H1 (cell line): ENCODE measurements at regions not wholly inside any gene's neighbourhood (a gene's known extent, or its start where the extent isn't known, plus 50 kb on each side); places are given as distances from the start of the nearest gene placed in this dataset.

Source experiments
- CTCF ChIA-PET: fragments of 300-600 bp; sonication (Branson Sonifier 250); formaldehyde crosslinking; loops from one replicate; lab custom pipeline; 2021; ENCODE audit not compliant: partially characterized antibody; lab: Charles Lee
- POLR2A ChIA-PET: fragments of 300-600 bp; sonication (Branson Sonifier 250); formaldehyde crosslinking; loops from one replicate; lab custom pipeline; 2021; ENCODE audit warnings: inconsistent platforms; ENCODE audit not compliant: partially characterized antibody; lab: Charles Lee
- DNase-seq, 2 experiments: peaks; one replicate each; pipeline versions ENCODE4 v3.0.0 to v3.0.0-alpha.2; 2010 to 2022; ENCODE audit warnings: low spot score in 2 of 2, low read depth in 1 of 2, mixed read lengths in 1 of 2
- FAIRE-seq: peaks from 2 replicates; lab custom pipeline; 2011; peaks lifted over from hg19 to GRCh38; lab: Jason Lieb, UNC
- H2AFZ ChIP-seq: 2 replicates; pipeline ENCODE4 v1.8.1; 2012; ENCODE audit warnings: low read length, inconsistent platforms
- H2AK5ac ChIP-seq: 2 replicates; pipeline ENCODE4 v1.6.1; 2013; ENCODE audit warnings: low read depth, low read length
- H2BK120ac ChIP-seq: replicated peaks from 2 replicates; pipeline ENCODE3; 2013; ENCODE audit warnings: low read depth, low read length, inconsistent platforms
- H2BK12ac ChIP-seq: 2 replicates; pipeline ENCODE4 v1.6.1; 2013; ENCODE audit warnings: low read depth, low read length
- H2BK15ac ChIP-seq: 2 replicates; pipeline ENCODE4 v1.6.1; 2013; ENCODE audit warnings: low read length
- H2BK20ac ChIP-seq: 2 replicates; pipeline ENCODE4 v1.6.1; 2013; ENCODE audit warnings: low read length
- H2BK5ac ChIP-seq: 2 replicates; pipeline ENCODE4 v1.6.1; 2013; ENCODE audit warnings: low read depth, low read length
- H3K14ac ChIP-seq: 2 replicates; pipeline ENCODE4 v1.6.1; 2013; ENCODE audit warnings: inconsistent platforms; ENCODE audit not compliant: insufficient read length
- H3K18ac ChIP-seq: 2 replicates; pipeline ENCODE4 v1.6.1; 2013; ENCODE audit warnings: low read length; ENCODE audit errors: extremely low read depth
- H3K23ac ChIP-seq: 2 replicates; pipeline ENCODE4 v1.6.1; 2013; ENCODE audit warnings: inconsistent platforms; ENCODE audit not compliant: insufficient read length
- H3K23me2 ChIP-seq: 2 replicates; pipeline ENCODE4 v1.6.1; 2013; ENCODE audit warnings: low read depth, low read length
- H3K27ac ChIP-seq: 2 replicates; pipeline ENCODE4 v1.6.1; 2011; ENCODE audit warnings: low read depth, low read length, inconsistent platforms
- H3K27me3 ChIP-seq, 4 experiments: replicated peaks in 1 of 4; 1 replicate in 1 of 4; 2 replicates in 3 of 4; pipeline versions ENCODE4 v1.6.1 to v1.8.1; 2011 to 2013; ENCODE audit warnings: low read length in 3 of 4, mild to moderate bottlenecking in 3 of 4, inconsistent platforms in 2 of 4, mixed read lengths in 2 of 4, moderate library complexity in 1 of 4; ENCODE audit not compliant: control insufficient read depth in 3 of 4, insufficient read depth in 3 of 4; ENCODE audit errors: extremely low read depth in 1 of 4
- H3K36me3 ChIP-seq, 4 experiments: 2 replicates each; pipeline versions ENCODE4 v1.6.1 to v1.8.1; 2011 to 2013; ENCODE audit warnings: mild to moderate bottlenecking in 4 of 4, low read length in 3 of 4, moderate library complexity in 2 of 4, control low read depth in 1 of 4, inconsistent platforms in 1 of 4; ENCODE audit not compliant: insufficient read depth in 4 of 4, control insufficient read depth in 2 of 4
- H3K4ac ChIP-seq: replicated peaks from 2 replicates; pipeline ENCODE3; 2013; ENCODE audit warnings: low read length, low read depth, mixed read lengths, inconsistent platforms; ENCODE audit not compliant: insufficient read length
- H3K4me1 ChIP-seq, 4 experiments: replicated peaks in 1 of 4; 1 replicate in 1 of 4; 2 replicates in 3 of 4; pipeline versions ENCODE4 v1.6.1 to v1.8.1; 2011 to 2013; ENCODE audit warnings: low read length in 3 of 4, inconsistent platforms in 2 of 4, mixed read lengths in 1 of 4; ENCODE audit not compliant: insufficient read depth in 4 of 4, control insufficient read depth in 3 of 4
- H3K4me2 ChIP-seq, 2 experiments: 2 replicates each; pipeline versions ENCODE4 v1.6.1 to v1.8.1; 2011 to 2013; ENCODE audit warnings: low read depth in 2 of 2, low read length in 2 of 2, control low read depth in 1 of 2, inconsistent platforms in 1 of 2, mild to moderate bottlenecking in 1 of 2; ENCODE audit not compliant: insufficient read depth in 1 of 2
- H3K4me3 ChIP-seq, 4 experiments: fragments of 200-600, 300-600 bp in 1 of 4; sonication (generic), shearing (Covaris generic), sonication (Bioruptor Twin) in 1 of 4; 2 replicates each; pipeline versions ENCODE4 v1.5.1 to v1.8.1; 2011 to 2016; ENCODE audit warnings: low read length in 4 of 4, low read depth in 3 of 4, control low read depth in 2 of 4, inconsistent platforms in 2 of 4, mild to moderate bottlenecking in 2 of 4, mixed read lengths in 1 of 4, moderate library complexity in 1 of 4; ENCODE audit not compliant: insufficient read depth in 2 of 4; ENCODE audit errors: extremely low read depth in 1 of 4
- H3K56ac ChIP-seq: replicated peaks from 2 replicates; pipeline ENCODE3; 2013; ENCODE audit warnings: low read depth, mild to moderate bottlenecking, mixed read lengths, low read length, inconsistent platforms; ENCODE audit not compliant: insufficient read length
- H3K79me1 ChIP-seq: 2 replicates; pipeline ENCODE4 v1.6.1; 2013; ENCODE audit warnings: low read depth, low read length, control low read depth
- H3K79me2 ChIP-seq, 2 experiments: 2 replicates each; pipeline versions ENCODE4 v1.6.1 to v1.8.1; 2012 to 2013; ENCODE audit warnings: low read length in 2 of 2, mild to moderate bottlenecking in 2 of 2, inconsistent platforms in 1 of 2; ENCODE audit not compliant: insufficient read depth in 2 of 2, control insufficient read depth in 1 of 2
- H3K9ac ChIP-seq, 4 experiments: replicated peaks in 1 of 4; 1 replicate in 1 of 4; 2 replicates in 3 of 4; pipeline versions ENCODE4 v1.6.1 to v1.8.1; 2011 to 2013; ENCODE audit warnings: low read depth in 3 of 4, low read length in 3 of 4, control low read depth in 2 of 4, mild to moderate bottlenecking in 2 of 4, moderate library complexity in 2 of 4, inconsistent platforms in 1 of 4; ENCODE audit errors: extremely low read depth in 1 of 4
- H3K9me3 ChIP-seq, 2 experiments: 2 replicates each; pipeline versions ENCODE4 v1.6.1 to v1.8.1; 2012 to 2013; ENCODE audit warnings: mild to moderate bottlenecking in 2 of 2, moderate library complexity in 2 of 2, control low read depth in 1 of 2, inconsistent platforms in 1 of 2, low read depth in 1 of 2, low read length in 1 of 2, mixed read lengths in 1 of 2; ENCODE audit not compliant: insufficient read depth in 2 of 2
- H4K20me1 ChIP-seq, 2 experiments: replicated peaks in 1 of 2; 2 replicates each; pipeline versions ENCODE3 to v1.8.1; 2011 to 2013; ENCODE audit warnings: inconsistent platforms in 2 of 2, low read length in 2 of 2, mild to moderate bottlenecking in 1 of 2; ENCODE audit not compliant: insufficient read depth in 2 of 2, control insufficient read depth in 1 of 2
- H4K5ac ChIP-seq: 2 replicates; pipeline ENCODE4 v1.6.1; 2013; ENCODE audit warnings: low read length, low read depth, mixed read lengths, inconsistent platforms; ENCODE audit not compliant: insufficient read length
- H4K8ac ChIP-seq: 2 replicates; pipeline ENCODE4 v1.8.0; 2013; ENCODE audit warnings: mild to moderate bottlenecking, moderate library complexity, low read length, inconsistent platforms; ENCODE audit not compliant: insufficient read depth; ENCODE audit errors: extremely low read depth
- H4K91ac ChIP-seq: replicated peaks from 2 replicates; pipeline ENCODE3; 2013; ENCODE audit warnings: low read length, mixed read lengths, inconsistent platforms; ENCODE audit not compliant: insufficient read length
- BACH1 ChIP-seq: IDR thresholded peaks from 2 replicates; pipeline ENCODE4 v1.6.1; 2012; ENCODE audit warnings: low read length, improper control_type of control experiment
- BCL11A ChIP-seq, 2 experiments: IDR thresholded peaks; one replicate each; pipeline ENCODE4 v1.6.1; 2011; ENCODE audit warnings: low read depth in 2 of 2, low read length in 2 of 2, mild to moderate bottlenecking in 2 of 2
- EP300 ChIP-seq, 2 experiments: IDR thresholded peaks; 1 replicate in 1 of 2; 2 replicates in 1 of 2; pipeline ENCODE4 v1.6.1; 2011 to 2012; ENCODE audit warnings: low read depth in 2 of 2, low read length in 2 of 2, mild to moderate bottlenecking in 2 of 2, borderline replicate concordance in 1 of 2, inconsistent platforms in 1 of 2, moderate library complexity in 1 of 2
- FOSL1 ChIP-seq: IDR thresholded peaks from 2 replicates; pipeline ENCODE4 v1.6.1; 2011; ENCODE audit warnings: mild to moderate bottlenecking, low read depth, low read length, moderate library complexity; ENCODE audit not compliant: insufficient read depth
- MAFK ChIP-seq: IDR thresholded peaks from 2 replicates; pipeline ENCODE4 v1.6.1; 2012; ENCODE audit warnings: low read depth, mild to moderate bottlenecking, improper control_type of control experiment, low read length
- NANOG ChIP-seq: IDR thresholded peaks from 2 replicates; pipeline ENCODE4 v1.6.1; 2011; ENCODE audit warnings: low read length, low read depth, mild to moderate bottlenecking, inconsistent platforms; ENCODE audit not compliant: insufficient read depth, poor library complexity, severe bottlenecking
- PHF8 ChIP-seq: fragments of 200-600 bp; sonication (generic); conservative IDR thresholded peaks from 2 replicates; pipeline ENCODE4 v1.7.1; 2012; ENCODE audit warnings: low read depth, mild to moderate bottlenecking, inconsistent platforms, low read length, moderate library complexity
- POLR2AphosphoS5 ChIP-seq: IDR thresholded peaks from 2 replicates; pipeline ENCODE4 v1.6.1; 2011; ENCODE audit warnings: low read depth, low read length
- RFX5 ChIP-seq: IDR thresholded peaks from 2 replicates; pipeline ENCODE4 v1.6.1; 2011; ENCODE audit warnings: low read depth, low read length, improper control_type of control experiment, borderline replicate concordance
- SAP30 ChIP-seq: fragments of 300-600 bp; sonication (generic); IDR thresholded peaks from 2 replicates; pipeline ENCODE4 v1.7.1; 2012; ENCODE audit warnings: low read length, moderate library complexity, mild to moderate bottlenecking, inconsistent platforms; ENCODE audit not compliant: insufficient read depth, insufficient replicate concordance
- SIRT6 ChIP-seq: IDR thresholded peaks from one replicate; pipeline ENCODE4 v1.7.1; 2012; ENCODE audit warnings: low read length, inconsistent platforms
- SP4 ChIP-seq: IDR thresholded peaks from 2 replicates; pipeline ENCODE4 v1.6.1; 2012; ENCODE audit warnings: low read length, inconsistent platforms
- TBP ChIP-seq: IDR thresholded peaks from 2 replicates; pipeline ENCODE4 v1.6.1; 2011; ENCODE audit warnings: low read depth, low read length, improper control_type of control experiment
- WGBS, 2 experiments: shearing (Covaris generic) in 1 of 2; methylation state at CpG; one replicate each; pipeline versions ENCODE4 v1.1.6 to v1.1.7; 2013 to 2015; ENCODE audit warnings: low lambda C conversion rate in 2 of 2, mixed read lengths in 2 of 2, inconsistent platforms in 1 of 2, low coverage in 1 of 2, missing lambda C conversion rate in 1 of 2; ENCODE audit not compliant: insufficient replicate concordance in 2 of 2, insufficient coverage in 1 of 2, insufficient read length in 1 of 2; ENCODE audit errors: extremely low coverage in 1 of 2, missing lambda C conversion rate in 1 of 2; 5-methylcytosine and 5-hydroxymethylcytosine counted together
- TF ChIP-seq, protein P1 (sequence below): IDR thresholded peaks from 2 replicates; pipeline ENCODE4 v1.6.1; 2011; ENCODE audit warnings: low read depth, mild to moderate bottlenecking, low read length; ENCODE audit not compliant: insufficient read depth

DNA sequence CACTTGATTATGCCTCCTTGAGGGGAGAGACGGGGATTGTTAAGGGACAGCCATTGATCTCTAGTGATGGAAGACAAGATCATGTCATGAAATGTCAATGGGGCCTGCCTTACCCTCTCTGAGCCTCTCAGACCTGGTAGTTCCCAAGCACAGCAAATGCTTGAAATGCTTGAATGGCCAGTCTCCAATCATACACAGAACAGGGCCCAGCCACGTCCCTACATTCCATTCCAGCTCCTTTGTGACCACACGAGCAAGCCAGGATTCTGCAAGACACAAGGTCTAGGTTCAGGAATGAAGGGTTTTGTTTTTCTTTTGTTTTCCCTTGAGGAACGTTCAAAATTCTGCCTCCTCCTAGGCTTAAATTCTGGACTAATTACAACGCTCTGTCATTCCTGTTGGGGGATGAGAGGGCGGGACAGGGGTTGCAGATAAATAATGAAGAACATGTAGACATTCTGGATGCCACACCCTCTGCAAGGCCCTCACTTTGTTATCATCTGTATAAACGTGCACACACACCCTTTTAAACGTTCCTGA is 98.1 kb upstream of the YPEL5 start:
- no peak overlapping the region for H2BK5ac ChIP-seq
- DNase-seq (no peak), FAIRE-seq (no peak)
- no peak overlapping the region for H3K56ac ChIP-seq
- no peak overlapping the region for H4K8ac ChIP-seq
- ChIA-PET POLR2A (no interaction called here), CTCF (interaction anchor here (0.8 to 2.1 kb wide), 2 partner anchors 21 to 23 kb away, joined by 3 to 4 read pairs; no protein-coding TSS in a partner anchor)
- H2BK15ac ChIP-seq = no peak overlapping the region
- H4K20me1 ChIP-seq = no peaks in the 10 kb centered on the region
- no peaks in the 10 kb centered on the region for H3K79me1 ChIP-seq
- H3K9ac ChIP-seq = no peak overlapping the region
- H4K5ac ChIP-seq = no peak overlapping the region
- no peaks in the 10 kb centered on the region for H3K4me1 ChIP-seq
- no peak overlapping the region for H2BK20ac ChIP-seq
- H2BK120ac ChIP-seq = no peak overlapping the region
- no peak overlapping the region for H3K4me3 ChIP-seq
- no peaks in the 10 kb centered on the region for H3K36me3 ChIP-seq
- H3K18ac ChIP-seq = no peak overlapping the region
- no peak overlapping the region for H3K14ac ChIP-seq
- no peaks in the 10 kb centered on the region for H3K79me2 ChIP-seq
- H2AFZ ChIP-seq = no peak overlapping the region
- H3K23me2 ChIP-seq = 0 out of 2 replicates have a peak, but pooled peaks cover 2% of the 10 kb centered on the region
- H4K91ac ChIP-seq = no peak overlapping the region
- no peak overlapping the region for H3K27ac ChIP-seq
- H2BK12ac ChIP-seq = no peak overlapping the region
- no peak overlapping the region for H3K23ac ChIP-seq
- no peak overlapping the region for H3K4me2 ChIP-seq
- 86% methylated on average over 8 of the region's 8 CpGs; no CpG with 5 or more reads in 1 of the 2 experiments for WGBS, 2 experiments
- H2AK5ac ChIP-seq = no peak overlapping the region
- H3K4ac ChIP-seq = no peak overlapping the region
- H3K9me3 ChIP-seq = no peaks in the 10 kb centered on the region
- H3K27me3 ChIP-seq = no peaks in the 10 kb centered on the region
- TF ChIP-seq FOSL1 = no peak
- no peak for TF ChIP-seq SIRT6
- TF ChIP-seq SAP30 = no peak
- TF ChIP-seq PHF8 = no peak
- TF ChIP-seq BACH1 = no peak
- no peak for TF ChIP-seq MAFK
- no peak for TF ChIP-seq SP4
- TF ChIP-seq BCL11A (IDR thresholded peaks at IDR 0.05; ENCODE audit: low read depth in 2 of 2, low read length in 2 of 2) = no peak
- no peak for TF ChIP-seq NANOG
- TF ChIP-seq EP300 (IDR thresholded peaks at IDR 0.05; ENCODE audit: borderline replicate concordance in 1 of 2, low read depth in 2 of 2, low read length in 2 of 2) = no peak
- TF ChIP-seq, protein P1, sequence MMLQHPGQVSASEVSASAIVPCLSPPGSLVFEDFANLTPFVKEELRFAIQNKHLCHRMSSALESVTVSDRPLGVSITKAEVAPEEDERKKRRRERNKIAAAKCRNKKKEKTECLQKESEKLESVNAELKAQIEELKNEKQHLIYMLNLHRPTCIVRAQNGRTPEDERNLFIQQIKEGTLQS = no peak
- TF ChIP-seq RFX5 = no peak
- TF ChIP-seq TBP = no peak
- no peak for TF ChIP-seq POLR2AphosphoS5
